ENCODE measurements at regions not wholly inside any gene's neighbourhood (a gene's known extent, or its start where the extent isn't known, plus 50 kb on each side); places are given as distances from the start of the nearest gene placed in this dataset.

GRCh38 chr12:69002969-69003368, 70.0 kb upstream of the CPM start:
- Mint-ChIP-seq H3K27me3 (ENCODE audit: low read depth) (no peaks in the 10 kb centered on the region), H3K27ac (no peak overlapping the region), H3K36me3 (no peaks in the 10 kb centered on the region), H3K9me3 (peaks cover 17% of the 10 kb centered on the region), H3K4me1 (peaks cover 36% of the 10 kb centered on the region), H3K4me3 (no peak overlapping the region)
- no peak for DNase-seq (ENCODE audit: low spot score in 2 of 2, unreplicated experiment in 2 of 2)
- TF ChIP-seq, protein P1, sequence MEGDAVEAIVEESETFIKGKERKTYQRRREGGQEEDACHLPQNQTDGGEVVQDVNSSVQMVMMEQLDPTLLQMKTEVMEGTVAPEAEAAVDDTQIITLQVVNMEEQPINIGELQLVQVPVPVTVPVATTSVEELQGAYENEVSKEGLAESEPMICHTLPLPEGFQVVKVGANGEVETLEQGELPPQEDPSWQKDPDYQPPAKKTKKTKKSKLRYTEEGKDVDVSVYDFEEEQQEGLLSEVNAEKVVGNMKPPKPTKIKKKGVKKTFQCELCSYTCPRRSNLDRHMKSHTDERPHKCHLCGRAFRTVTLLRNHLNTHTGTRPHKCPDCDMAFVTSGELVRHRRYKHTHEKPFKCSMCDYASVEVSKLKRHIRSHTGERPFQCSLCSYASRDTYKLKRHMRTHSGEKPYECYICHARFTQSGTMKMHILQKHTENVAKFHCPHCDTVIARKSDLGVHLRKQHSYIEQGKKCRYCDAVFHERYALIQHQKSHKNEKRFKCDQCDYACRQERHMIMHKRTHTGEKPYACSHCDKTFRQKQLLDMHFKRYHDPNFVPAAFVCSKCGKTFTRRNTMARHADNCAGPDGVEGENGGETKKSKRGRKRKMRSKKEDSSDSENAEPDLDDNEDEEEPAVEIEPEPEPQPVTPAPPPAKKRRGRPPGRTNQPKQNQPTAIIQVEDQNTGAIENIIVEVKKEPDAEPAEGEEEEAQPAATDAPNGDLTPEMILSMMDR (IDR thresholded peaks at IDR 0.05; ENCODE audit: unreplicated experiment): no peak

GRCh38 chr12:69003991-69004390, 71.0 kb upstream of the CPM start:
- Mint-ChIP-seq H3K9me3 (peaks cover 7% of the 10 kb centered on the region), H3K27me3 (ENCODE audit: low read depth) (no peaks in the 10 kb centered on the region), H3K4me3 (no peak overlapping the region), H3K4me1 (peaks cover 45% of the 10 kb centered on the region), H3K36me3 (no peaks in the 10 kb centered on the region), H3K27ac (no peak overlapping the region)
- DNase-seq (ENCODE audit: low spot score in 2 of 2, unreplicated experiment in 2 of 2): no peak
- TF ChIP-seq, protein P1 (IDR thresholded peaks at IDR 0.05; ENCODE audit: unreplicated experiment): no peak

DNA sequence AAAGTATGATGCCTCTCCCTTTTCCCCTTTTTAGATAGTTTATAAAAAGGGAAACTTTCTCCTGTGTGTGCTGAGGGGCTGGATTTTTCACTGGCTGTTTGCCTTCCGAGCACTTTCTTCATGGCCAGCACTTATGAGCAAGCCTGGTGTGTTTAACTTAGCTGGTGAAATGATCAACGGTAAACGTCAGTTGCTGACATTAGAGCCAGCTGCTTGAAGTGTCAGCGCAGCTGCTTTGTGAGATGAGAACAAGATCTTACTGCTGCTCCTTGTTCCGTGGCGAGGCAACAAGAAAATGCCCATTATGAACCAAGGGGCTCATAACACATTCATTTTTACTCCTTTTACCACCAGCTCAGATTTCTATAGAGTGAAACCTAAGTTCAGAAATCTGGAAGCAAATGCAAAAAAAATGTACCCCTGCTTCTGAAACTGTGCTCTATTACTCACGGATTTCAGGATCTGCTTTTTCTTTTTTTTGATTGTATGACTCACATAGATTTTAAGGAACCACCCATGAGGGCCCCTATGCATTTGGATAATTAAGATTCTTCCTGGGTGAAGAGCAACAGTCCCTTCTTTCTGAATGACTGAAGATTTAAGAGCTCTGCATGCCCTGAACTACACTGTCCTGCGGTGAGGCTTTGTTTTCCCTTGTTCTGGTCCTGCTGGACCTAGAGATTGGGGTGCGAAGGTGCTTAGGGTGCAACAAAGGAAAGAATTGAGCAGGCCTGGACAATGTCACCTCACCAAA, 74.3 kb upstream of the CPM start:
- Mint-ChIP-seq H3K9me3 (no peaks in the 10 kb centered on the region), H3K4me3 (peak overlapping the region; percentile 24), H3K4me1 (peaks cover 38% of the 10 kb centered on the region), H3K27me3 (ENCODE audit: low read depth) (no peaks in the 10 kb centered on the region), H3K36me3 (no peaks in the 10 kb centered on the region), H3K27ac (peak overlapping the region; percentile 85)
- TF ChIP-seq, protein P1 (IDR thresholded peaks at IDR 0.05; ENCODE audit: unreplicated experiment): no peak
- peak in 1 of 2 experiments; percentile 38 for DNase-seq (ENCODE audit: low spot score in 2 of 2, unreplicated experiment in 2 of 2)

DNA sequence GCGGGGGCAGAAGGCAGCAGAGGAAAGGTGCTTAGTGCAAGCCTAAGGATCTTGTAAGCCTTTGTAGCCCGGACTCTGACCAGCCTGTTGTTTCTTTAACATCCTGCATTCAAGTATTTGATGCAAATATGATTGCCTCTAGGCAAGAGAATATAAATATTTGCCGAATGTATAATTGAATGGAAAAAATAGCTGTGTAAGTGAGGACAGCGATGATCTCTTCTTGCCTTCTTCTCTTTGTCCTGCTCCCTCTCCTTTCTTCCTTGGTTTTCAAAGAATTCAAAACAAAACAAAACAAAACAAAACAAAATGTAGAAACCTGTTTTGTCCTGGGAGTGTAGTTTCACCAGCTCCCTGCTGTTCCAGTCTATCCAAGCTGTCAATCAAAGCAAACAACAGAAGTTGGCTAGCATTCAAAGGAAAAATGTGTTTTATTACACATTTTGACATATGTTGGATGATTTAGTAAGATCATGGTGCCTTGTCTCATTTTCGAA, 74.9 kb upstream of the CPM start:
- TF ChIP-seq, protein P1 (IDR thresholded peaks at IDR 0.05; ENCODE audit: unreplicated experiment): no peak
- H3K4me3 Mint-ChIP-seq: peak overlapping the region; percentile 46
- peak overlapping the region; percentile 85 for H3K27ac Mint-ChIP-seq
- no peaks in the 10 kb centered on the region for H3K27me3 Mint-ChIP-seq (ENCODE audit: low read depth)
- no peaks in the 10 kb centered on the region for H3K36me3 Mint-ChIP-seq
- no peak for DNase-seq (ENCODE audit: low spot score in 2 of 2, unreplicated experiment in 2 of 2)
- H3K4me1 Mint-ChIP-seq: peaks cover 36% of the 10 kb centered on the region
- H3K9me3 Mint-ChIP-seq: no peaks in the 10 kb centered on the region

GRCh38 chr12:69008520-69008919, 75.5 kb upstream of the CPM start:
- Mint-ChIP-seq H3K27me3 (ENCODE audit: low read depth) (no peaks in the 10 kb centered on the region), H3K36me3 (no peaks in the 10 kb centered on the region), H3K4me1 (peaks cover 35% of the 10 kb centered on the region), H3K9me3 (peaks cover 3% of the 10 kb centered on the region), H3K4me3 (no peak overlapping the region), H3K27ac (peak overlapping the region; percentile 85)
- DNase-seq (ENCODE audit: low spot score in 2 of 2, unreplicated experiment in 2 of 2): no peak
- TF ChIP-seq, protein P1 (IDR thresholded peaks at IDR 0.05; ENCODE audit: unreplicated experiment): no peak

Data from mesothelial cell of epicardium (in vitro differentiated cells).